ENCODE measurements at regions not wholly inside any gene's neighbourhood (a gene's known extent, or its start where the extent isn't known, plus 50 kb on each side); places are given as distances from the start of the nearest gene placed in this dataset.
"Not testable (repeated sequence)": the region's sequence is repeated elsewhere in the genome, so short reads cannot be mapped to it uniquely, and the experiment has no call there.

- DNase-seq (ENCODE audit: low read depth, low spot score) = no peak
Measured at GRCh38 chr10:63783882-63784281, 262.7 kb downstream of the REEP3 start.

- DNase-seq (ENCODE audit: low read depth, low spot score) = no peak
Measured at GRCh38 chr10:63788152-63788821, 267.1 kb downstream of the REEP3 start.

GRCh38 chr10:63795094-63795860, 274.1 kb downstream of the REEP3 start:
- DNase-seq (ENCODE audit: low read depth, low spot score) = no peak

- DNase-seq (ENCODE audit: low read depth, low spot score) = peak; percentile 96
Measured at GRCh38 chr10:63798599-63799498, 277.6 kb downstream of the REEP3 start.

- no peak for DNase-seq (ENCODE audit: low read depth, low spot score)
Measured at GRCh38 chr10:63799521-63800300, 278.5 kb downstream of the REEP3 start.

GRCh38 chr10:63801166-63801565, 280.0 kb downstream of the REEP3 start:
- no peak for DNase-seq (ENCODE audit: low read depth, low spot score)

- DNase-seq (ENCODE audit: low read depth, low spot score) = no peak
Measured at GRCh38 chr10:63806330-63806729, 285.1 kb downstream of the REEP3 start.

- DNase-seq (ENCODE audit: low read depth, low spot score) = no peak
Measured at GRCh38 chr10:63812501-63812900, 291.3 kb downstream of the REEP3 start.

GRCh38 chr10:63819753-63820329, 298.6 kb downstream of the REEP3 start:
- peak; percentile 20 for DNase-seq (ENCODE audit: low read depth, low spot score)

- no peak for DNase-seq (ENCODE audit: low read depth, low spot score)
Measured at GRCh38 chr10:63822496-63822895, 301.3 kb downstream of the REEP3 start.

GRCh38 chr10:63825111-63825510, 303.9 kb downstream of the REEP3 start:
- no peak for DNase-seq (ENCODE audit: low read depth, low spot score)

GRCh38 chr10:63825766-63826165, 304.6 kb downstream of the REEP3 start:
- no peak for DNase-seq (ENCODE audit: low read depth, low spot score)

GRCh38 chr10:63827018-63827417, 305.8 kb downstream of the REEP3 start:
- not testable (repeated sequence) for DNase-seq (ENCODE audit: low read depth, low spot score)

- DNase-seq (ENCODE audit: low read depth, low spot score) = no peak
Measured at GRCh38 chr10:63829020-63829419, 307.8 kb downstream of the REEP3 start.

- DNase-seq (ENCODE audit: low read depth, low spot score) = no peak
Measured at GRCh38 chr10:63829573-63830149, 308.5 kb downstream of the REEP3 start.

- DNase-seq (ENCODE audit: low read depth, low spot score) = no peak
Measured at GRCh38 chr10:63832686-63833085, 311.5 kb downstream of the REEP3 start.

- DNase-seq (ENCODE audit: low read depth, low spot score) = no peak
Measured at GRCh38 chr10:63833411-63834060, 312.3 kb downstream of the REEP3 start.

GRCh38 chr10:63836666-63837442, 315.7 kb downstream of the REEP3 start:
- no peak for DNase-seq (ENCODE audit: low read depth, low spot score)

GRCh38 chr10:63841761-63842160, 320.6 kb downstream of the REEP3 start:
- no peak for DNase-seq (ENCODE audit: low read depth, low spot score)
